ENCODE measurements at regions not wholly inside any gene's neighbourhood (a gene's known extent, or its start where the extent isn't known, plus 50 kb on each side); places are given as distances from the start of the nearest gene placed in this dataset.

GRCh38 chr2:19119326-19120001 is 239.0 kb downstream of the OSR1 start:
- Histone ChIP-seq H3K4me3 (ENCODE audit: low read depth, low read length) (no peak overlapping the region), H3K9me3 (ENCODE audit: control insufficient read depth, insufficient read depth, low read length) (no peaks in the 10 kb centered on the region), H3K4me1 (ENCODE audit: control insufficient read depth, insufficient read depth, low read length) (no peaks in the 10 kb centered on the region), H3K27me3 (ENCODE audit: control insufficient read depth, insufficient read depth, low read length) (no peaks in the 10 kb centered on the region), H3K27ac (ENCODE audit: low read depth, low read length) (no peak overlapping the region), H3K9ac (ENCODE audit: low read depth, low read length) (no peak overlapping the region), H3K36me3 (ENCODE audit: control insufficient read depth, insufficient read depth, low read length) (no peaks in the 10 kb centered on the region)

GRCh38 chr2:19116918-19117317 is 241.5 kb downstream of the OSR1 start:
- H3K36me3 ChIP-seq (ENCODE audit: control insufficient read depth, insufficient read depth, low read length), result no peaks in the 10 kb centered on the region
- H3K4me1 ChIP-seq (ENCODE audit: control insufficient read depth, insufficient read depth, low read length), result no peaks in the 10 kb centered on the region
- no peaks in the 10 kb centered on the region for H3K27me3 ChIP-seq (ENCODE audit: control insufficient read depth, insufficient read depth, low read length)
- no peak overlapping the region for H3K4me3 ChIP-seq (ENCODE audit: low read depth, low read length)
- no peaks in the 10 kb centered on the region for H3K9me3 ChIP-seq (ENCODE audit: control insufficient read depth, insufficient read depth, low read length)
- no peak overlapping the region for H3K9ac ChIP-seq (ENCODE audit: low read depth, low read length)
- no peak overlapping the region for H3K27ac ChIP-seq (ENCODE audit: low read depth, low read length)

GRCh38 chr2:19114754-19115231 is 243.6 kb downstream of the OSR1 start:
- Histone ChIP-seq H3K27me3 (ENCODE audit: control insufficient read depth, insufficient read depth, low read length) (no peaks in the 10 kb centered on the region), H3K4me3 (ENCODE audit: low read depth, low read length) (no peak overlapping the region), H3K4me1 (ENCODE audit: control insufficient read depth, insufficient read depth, low read length) (no peaks in the 10 kb centered on the region), H3K9ac (ENCODE audit: low read depth, low read length) (no peak overlapping the region), H3K36me3 (ENCODE audit: control insufficient read depth, insufficient read depth, low read length) (no peaks in the 10 kb centered on the region), H3K9me3 (ENCODE audit: control insufficient read depth, insufficient read depth, low read length) (no peaks in the 10 kb centered on the region), H3K27ac (ENCODE audit: low read depth, low read length) (no peak overlapping the region)

- no peaks in the 10 kb centered on the region for H3K9me3 ChIP-seq (ENCODE audit: control insufficient read depth, insufficient read depth, low read length)
- H3K4me1 ChIP-seq (ENCODE audit: control insufficient read depth, insufficient read depth, low read length), result no peaks in the 10 kb centered on the region
- no peak overlapping the region for H3K27ac ChIP-seq (ENCODE audit: low read depth, low read length)
- no peaks in the 10 kb centered on the region for H3K36me3 ChIP-seq (ENCODE audit: control insufficient read depth, insufficient read depth, low read length)
- H3K9ac ChIP-seq (ENCODE audit: low read depth, low read length), result no peak overlapping the region
- H3K4me3 ChIP-seq (ENCODE audit: low read depth, low read length), result no peak overlapping the region
- no peaks in the 10 kb centered on the region for H3K27me3 ChIP-seq (ENCODE audit: control insufficient read depth, insufficient read depth, low read length)
These were observed 244.3 kb downstream of the OSR1 start for GRCh38 chr2:19114126-19114525.

DNA sequence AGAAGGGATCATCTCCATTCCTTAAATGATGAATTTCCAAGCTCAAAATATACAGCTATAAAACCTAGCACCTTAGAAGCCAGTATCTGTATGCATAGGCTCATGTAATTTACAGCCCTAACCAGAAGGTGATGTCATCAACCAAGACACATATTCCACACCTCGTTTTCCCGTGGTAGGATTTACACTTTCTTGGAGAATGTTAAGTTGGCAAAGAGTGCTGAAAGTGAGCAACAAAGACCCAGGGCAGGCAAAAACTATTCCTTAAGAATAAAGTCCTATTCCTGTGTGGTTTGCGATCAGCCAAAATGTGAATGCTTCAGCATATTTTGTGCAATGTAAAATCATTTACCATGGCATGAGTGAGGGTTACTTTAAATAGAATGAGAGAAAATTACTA is 247.1 kb downstream of the OSR1 start:
- Histone ChIP-seq H3K27ac (ENCODE audit: low read depth, low read length) (no peak overlapping the region), H3K27me3 (ENCODE audit: control insufficient read depth, insufficient read depth, low read length) (no peaks in the 10 kb centered on the region), H3K36me3 (ENCODE audit: control insufficient read depth, insufficient read depth, low read length) (no peaks in the 10 kb centered on the region), H3K4me1 (ENCODE audit: control insufficient read depth, insufficient read depth, low read length) (no peaks in the 10 kb centered on the region), H3K9ac (ENCODE audit: low read depth, low read length) (no peak overlapping the region), H3K4me3 (ENCODE audit: low read depth, low read length) (no peak overlapping the region), H3K9me3 (ENCODE audit: control insufficient read depth, insufficient read depth, low read length) (no peaks in the 10 kb centered on the region)

DNA sequence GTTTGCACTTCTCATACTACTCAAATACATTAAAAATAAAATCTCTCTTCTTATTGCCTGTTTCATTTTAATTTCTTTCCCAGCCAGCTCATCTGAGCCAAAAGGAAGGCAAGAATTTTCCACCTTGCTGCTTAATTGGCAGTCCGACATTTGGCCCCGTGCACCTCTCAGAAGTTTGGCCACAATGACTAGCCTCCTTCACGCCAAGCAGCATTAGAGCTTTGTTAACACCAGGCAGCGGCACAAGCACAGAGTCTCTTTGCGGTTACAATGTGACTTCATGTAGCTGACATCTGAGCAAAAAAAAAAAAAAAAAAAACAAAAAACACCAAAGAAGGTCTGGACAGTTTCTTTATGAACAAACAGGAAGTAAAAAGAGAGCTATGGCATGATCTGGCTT is 248.9 kb downstream of the OSR1 start:
- H3K4me1 ChIP-seq (ENCODE audit: control insufficient read depth, insufficient read depth, low read length), result no peaks in the 10 kb centered on the region
- H3K27me3 ChIP-seq (ENCODE audit: control insufficient read depth, insufficient read depth, low read length), result no peaks in the 10 kb centered on the region
- no peak overlapping the region for H3K4me3 ChIP-seq (ENCODE audit: low read depth, low read length)
- H3K9me3 ChIP-seq (ENCODE audit: control insufficient read depth, insufficient read depth, low read length), result no peaks in the 10 kb centered on the region
- no peak overlapping the region for H3K27ac ChIP-seq (ENCODE audit: low read depth, low read length)
- no peak overlapping the region for H3K9ac ChIP-seq (ENCODE audit: low read depth, low read length)
- no peaks in the 10 kb centered on the region for H3K36me3 ChIP-seq (ENCODE audit: control insufficient read depth, insufficient read depth, low read length)

GRCh38 chr2:19106376-19106775 is 252.0 kb downstream of the OSR1 start:
- H3K27ac ChIP-seq (ENCODE audit: low read depth, low read length), result no peak overlapping the region
- no peak overlapping the region for H3K9ac ChIP-seq (ENCODE audit: low read depth, low read length)
- H3K9me3 ChIP-seq (ENCODE audit: control insufficient read depth, insufficient read depth, low read length), result no peaks in the 10 kb centered on the region
- H3K27me3 ChIP-seq (ENCODE audit: control insufficient read depth, insufficient read depth, low read length), result no peaks in the 10 kb centered on the region
- H3K36me3 ChIP-seq (ENCODE audit: control insufficient read depth, insufficient read depth, low read length), result no peaks in the 10 kb centered on the region
- no peaks in the 10 kb centered on the region for H3K4me1 ChIP-seq (ENCODE audit: control insufficient read depth, insufficient read depth, low read length)
- no peak overlapping the region for H3K4me3 ChIP-seq (ENCODE audit: low read depth, low read length)

DNA sequence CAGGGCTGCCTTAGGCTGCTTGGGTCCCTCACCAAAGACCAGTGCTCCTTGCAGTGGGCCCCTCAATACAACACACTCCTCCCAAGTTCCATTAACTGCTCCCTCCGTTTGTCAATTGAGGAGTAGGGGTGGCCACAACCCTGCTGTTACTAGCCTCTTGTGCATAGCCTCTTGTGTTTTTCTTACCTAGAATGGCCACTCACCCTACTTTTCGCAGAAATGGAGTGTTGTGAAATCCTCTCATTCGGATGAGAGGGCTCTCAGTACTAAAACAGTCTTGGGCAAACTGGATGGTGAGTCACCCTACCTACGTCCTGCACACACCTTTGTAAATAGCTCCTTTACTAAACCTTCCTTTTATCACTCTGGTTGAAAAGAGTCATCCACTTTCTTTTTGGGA is 253.9 kb downstream of the OSR1 start:
- Histone ChIP-seq H3K27ac (ENCODE audit: low read depth, low read length) (no peak overlapping the region), H3K4me1 (ENCODE audit: control insufficient read depth, insufficient read depth, low read length) (no peaks in the 10 kb centered on the region), H3K9me3 (ENCODE audit: control insufficient read depth, insufficient read depth, low read length) (no peaks in the 10 kb centered on the region), H3K4me3 (ENCODE audit: low read depth, low read length) (no peak overlapping the region), H3K36me3 (ENCODE audit: control insufficient read depth, insufficient read depth, low read length) (no peaks in the 10 kb centered on the region), H3K27me3 (ENCODE audit: control insufficient read depth, insufficient read depth, low read length) (no peaks in the 10 kb centered on the region), H3K9ac (ENCODE audit: low read depth, low read length) (no peak overlapping the region)

DNA sequence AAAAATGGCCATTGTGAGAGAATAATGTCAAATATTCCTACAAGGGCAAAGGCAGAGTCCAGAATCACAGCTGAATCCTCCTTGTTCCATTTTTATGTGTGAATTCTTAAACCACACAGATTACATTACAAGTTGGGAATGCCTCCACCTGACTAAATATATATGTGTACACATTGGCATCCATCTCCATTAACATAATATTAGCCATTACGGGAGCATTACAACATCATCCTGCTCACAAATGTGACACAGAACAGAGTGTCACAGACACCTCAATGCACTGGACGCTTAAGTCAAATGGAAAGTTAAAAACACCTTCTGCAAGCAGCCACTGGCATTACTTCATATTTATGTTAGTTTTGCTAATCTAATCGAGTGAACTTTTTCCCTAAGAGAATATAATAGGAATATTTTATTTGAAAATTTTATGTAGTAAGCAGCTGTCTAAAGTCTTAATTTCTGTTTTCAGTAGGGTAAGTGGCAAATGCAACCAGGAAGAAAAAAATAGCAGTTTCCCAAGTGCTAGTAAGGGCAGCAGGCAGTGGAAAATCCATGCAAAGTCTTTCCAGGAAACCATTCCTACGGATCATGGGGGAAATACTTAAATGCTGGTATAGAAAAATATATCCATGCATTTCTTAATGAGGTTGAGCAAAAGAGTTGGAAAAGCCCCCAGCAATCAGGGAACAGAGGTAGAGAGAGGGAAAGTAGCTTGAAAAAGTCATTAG is 255.6 kb downstream of the OSR1 start:
- H3K27ac ChIP-seq (ENCODE audit: low read depth, low read length), result no peak overlapping the region
- H3K27me3 ChIP-seq (ENCODE audit: control insufficient read depth, insufficient read depth, low read length), result no peaks in the 10 kb centered on the region
- H3K9ac ChIP-seq (ENCODE audit: low read depth, low read length), result no peak overlapping the region
- no peaks in the 10 kb centered on the region for H3K36me3 ChIP-seq (ENCODE audit: control insufficient read depth, insufficient read depth, low read length)
- no peaks in the 10 kb centered on the region for H3K4me1 ChIP-seq (ENCODE audit: control insufficient read depth, insufficient read depth, low read length)
- no peak overlapping the region for H3K4me3 ChIP-seq (ENCODE audit: low read depth, low read length)
- H3K9me3 ChIP-seq (ENCODE audit: control insufficient read depth, insufficient read depth, low read length), result no peaks in the 10 kb centered on the region

DNA sequence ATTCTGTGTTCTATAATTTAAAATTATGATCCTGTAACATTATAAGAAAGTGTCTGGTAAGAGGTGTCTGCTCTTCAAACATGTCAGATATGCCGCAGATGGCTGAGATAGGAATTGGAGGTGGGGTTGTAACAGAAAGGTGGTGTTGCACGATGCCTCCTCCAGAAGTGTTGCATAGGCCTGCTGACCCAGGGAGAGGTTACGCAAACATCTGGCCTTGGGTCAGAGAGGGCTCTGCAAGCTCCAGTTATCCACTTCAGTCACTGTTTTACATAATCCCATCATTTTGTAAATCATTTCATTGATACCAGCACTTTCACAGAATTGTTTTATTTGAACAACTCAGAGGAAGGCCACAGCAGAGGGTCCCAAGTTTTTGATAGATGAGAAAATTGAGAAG is 256.5 kb downstream of the OSR1 start:
- H3K27me3 ChIP-seq (ENCODE audit: control insufficient read depth, insufficient read depth, low read length), result no peaks in the 10 kb centered on the region
- no peak overlapping the region for H3K9ac ChIP-seq (ENCODE audit: low read depth, low read length)
- no peak overlapping the region for H3K27ac ChIP-seq (ENCODE audit: low read depth, low read length)
- H3K4me1 ChIP-seq (ENCODE audit: control insufficient read depth, insufficient read depth, low read length), result no peaks in the 10 kb centered on the region
- no peaks in the 10 kb centered on the region for H3K9me3 ChIP-seq (ENCODE audit: control insufficient read depth, insufficient read depth, low read length)
- no peak overlapping the region for H3K4me3 ChIP-seq (ENCODE audit: low read depth, low read length)
- no peaks in the 10 kb centered on the region for H3K36me3 ChIP-seq (ENCODE audit: control insufficient read depth, insufficient read depth, low read length)

GRCh38 chr2:19100570-19100969 is 257.9 kb downstream of the OSR1 start:
- Histone ChIP-seq H3K9me3 (ENCODE audit: control insufficient read depth, insufficient read depth, low read length) (no peaks in the 10 kb centered on the region), H3K4me3 (ENCODE audit: low read depth, low read length) (no peak overlapping the region), H3K4me1 (ENCODE audit: control insufficient read depth, insufficient read depth, low read length) (no peaks in the 10 kb centered on the region), H3K27ac (ENCODE audit: low read depth, low read length) (no peak overlapping the region), H3K36me3 (ENCODE audit: control insufficient read depth, insufficient read depth, low read length) (no peaks in the 10 kb centered on the region), H3K27me3 (ENCODE audit: control insufficient read depth, insufficient read depth, low read length) (no peaks in the 10 kb centered on the region), H3K9ac (ENCODE audit: low read depth, low read length) (no peak overlapping the region)

Measured in HUES48 (cell line).